ENCODE measurements at regions not wholly inside any gene's neighbourhood (a gene's known extent, or its start where the extent isn't known, plus 50 kb on each side); places are given as distances from the start of the nearest gene placed in this dataset.

DNA sequence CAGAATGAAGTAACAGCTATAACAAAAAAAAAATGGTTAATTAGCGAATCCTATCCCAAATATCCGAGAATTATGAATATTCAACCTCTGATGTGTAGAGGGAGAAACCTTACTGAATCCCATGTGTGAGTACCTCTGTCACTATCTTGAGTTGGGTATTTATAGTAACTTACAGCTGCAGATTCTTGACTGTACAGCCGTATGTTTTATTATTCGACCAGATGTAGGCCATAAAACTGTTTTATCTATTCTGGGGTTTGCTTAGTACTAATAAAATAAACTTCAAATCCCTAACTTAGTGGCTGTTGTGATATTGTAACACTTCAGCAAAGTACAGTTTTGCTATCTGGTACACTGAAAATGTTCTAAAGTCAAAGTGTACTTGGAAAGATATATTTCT, 120.0 kb downstream of the EFNB2 start:
- H3K27ac ChIP-seq (ENCODE audit: poor library complexity, severe bottlenecking), result no peak overlapping the region
- H3K4me3 ChIP-seq (ENCODE audit: severe bottlenecking), result no peak overlapping the region
- no peaks in the 10 kb centered on the region for H3K4me1 ChIP-seq (ENCODE audit: insufficient read depth, poor library complexity, severe bottlenecking)
- DNase-seq (ENCODE audit: low spot score), result no peak
- H3K36me3 ChIP-seq (ENCODE audit: low read depth), result no peaks in the 10 kb centered on the region
- no peak for ATAC-seq (ENCODE audit: low read depth)
- TF ChIP-seq, protein P1, sequence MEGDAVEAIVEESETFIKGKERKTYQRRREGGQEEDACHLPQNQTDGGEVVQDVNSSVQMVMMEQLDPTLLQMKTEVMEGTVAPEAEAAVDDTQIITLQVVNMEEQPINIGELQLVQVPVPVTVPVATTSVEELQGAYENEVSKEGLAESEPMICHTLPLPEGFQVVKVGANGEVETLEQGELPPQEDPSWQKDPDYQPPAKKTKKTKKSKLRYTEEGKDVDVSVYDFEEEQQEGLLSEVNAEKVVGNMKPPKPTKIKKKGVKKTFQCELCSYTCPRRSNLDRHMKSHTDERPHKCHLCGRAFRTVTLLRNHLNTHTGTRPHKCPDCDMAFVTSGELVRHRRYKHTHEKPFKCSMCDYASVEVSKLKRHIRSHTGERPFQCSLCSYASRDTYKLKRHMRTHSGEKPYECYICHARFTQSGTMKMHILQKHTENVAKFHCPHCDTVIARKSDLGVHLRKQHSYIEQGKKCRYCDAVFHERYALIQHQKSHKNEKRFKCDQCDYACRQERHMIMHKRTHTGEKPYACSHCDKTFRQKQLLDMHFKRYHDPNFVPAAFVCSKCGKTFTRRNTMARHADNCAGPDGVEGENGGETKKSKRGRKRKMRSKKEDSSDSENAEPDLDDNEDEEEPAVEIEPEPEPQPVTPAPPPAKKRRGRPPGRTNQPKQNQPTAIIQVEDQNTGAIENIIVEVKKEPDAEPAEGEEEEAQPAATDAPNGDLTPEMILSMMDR (IDR thresholded peaks at IDR 0.05; ENCODE audit: poor library complexity, severe bottlenecking), result no peak
- H3K9me3 ChIP-seq (ENCODE audit: severe bottlenecking), result no peaks in the 10 kb centered on the region
- no peaks in the 10 kb centered on the region for H3K27me3 ChIP-seq (ENCODE audit: insufficient read depth, poor library complexity, severe bottlenecking)

DNA sequence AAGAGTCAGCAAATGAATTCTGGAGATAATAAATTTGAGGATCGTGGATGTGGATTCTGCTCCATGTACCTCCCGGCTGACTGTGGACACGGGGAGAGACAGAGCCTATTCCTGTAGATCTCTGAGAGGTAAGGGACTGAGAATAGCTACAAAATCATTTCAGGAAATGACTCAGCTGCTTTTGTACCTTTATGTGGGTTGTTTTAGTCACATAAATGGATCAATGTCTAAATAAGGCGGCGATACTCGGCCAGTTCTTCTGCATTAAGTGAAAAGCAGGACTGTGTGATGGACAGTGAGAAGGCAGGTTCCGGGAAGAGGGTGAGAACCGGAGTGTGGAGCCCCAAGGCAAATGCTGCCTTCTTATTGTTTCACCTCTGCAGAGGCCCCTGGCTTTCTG, 128.1 kb downstream of the EFNB2 start:
- DNase-seq (ENCODE audit: low spot score) (no peak), ATAC-seq (ENCODE audit: low read depth) (peak; percentile 61)
- Histone ChIP-seq H3K27me3 (ENCODE audit: insufficient read depth, poor library complexity, severe bottlenecking) (no peaks in the 10 kb centered on the region), H3K27ac (ENCODE audit: poor library complexity, severe bottlenecking) (no peak overlapping the region), H3K36me3 (ENCODE audit: low read depth) (no peaks in the 10 kb centered on the region), H3K4me1 (ENCODE audit: insufficient read depth, poor library complexity, severe bottlenecking) (peaks cover 11% of the 10 kb centered on the region), H3K9me3 (ENCODE audit: severe bottlenecking) (no peaks in the 10 kb centered on the region), H3K4me3 (ENCODE audit: severe bottlenecking) (no peak overlapping the region)
- TF ChIP-seq, protein P1 (IDR thresholded peaks at IDR 0.05; ENCODE audit: poor library complexity, severe bottlenecking), result no peak

DNA sequence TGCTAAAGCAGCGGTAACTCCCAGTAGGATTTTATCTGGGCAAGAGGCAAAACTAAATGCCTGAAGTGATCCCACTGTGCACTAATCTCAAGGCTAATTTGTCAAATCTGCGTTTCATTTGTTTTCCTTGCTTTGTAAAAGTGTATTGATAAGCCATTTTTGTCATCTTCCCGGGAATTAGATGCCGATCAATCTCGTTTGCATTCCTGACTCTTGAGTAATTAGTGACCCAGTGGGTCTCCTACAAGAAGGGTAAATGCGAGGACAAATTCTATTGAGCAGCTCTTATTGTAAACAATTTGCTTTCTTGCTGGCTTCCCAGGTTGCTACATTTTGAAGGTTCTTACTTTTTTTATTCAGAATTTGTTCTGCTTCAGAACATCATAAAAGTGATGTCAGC, 129.7 kb downstream of the EFNB2 start:
- Histone ChIP-seq H3K9me3 (ENCODE audit: severe bottlenecking) (no peaks in the 10 kb centered on the region), H3K27me3 (ENCODE audit: insufficient read depth, poor library complexity, severe bottlenecking) (no peaks in the 10 kb centered on the region), H3K27ac (ENCODE audit: poor library complexity, severe bottlenecking) (no peak overlapping the region), H3K4me3 (ENCODE audit: severe bottlenecking) (no peak overlapping the region), H3K36me3 (ENCODE audit: low read depth) (no peaks in the 10 kb centered on the region), H3K4me1 (ENCODE audit: insufficient read depth, poor library complexity, severe bottlenecking) (peaks cover 11% of the 10 kb centered on the region)
- ATAC-seq (ENCODE audit: low read depth) (no peak), DNase-seq (ENCODE audit: low spot score) (no peak)
- TF ChIP-seq, protein P1 (IDR thresholded peaks at IDR 0.05; ENCODE audit: poor library complexity, severe bottlenecking), result no peak

DNA sequence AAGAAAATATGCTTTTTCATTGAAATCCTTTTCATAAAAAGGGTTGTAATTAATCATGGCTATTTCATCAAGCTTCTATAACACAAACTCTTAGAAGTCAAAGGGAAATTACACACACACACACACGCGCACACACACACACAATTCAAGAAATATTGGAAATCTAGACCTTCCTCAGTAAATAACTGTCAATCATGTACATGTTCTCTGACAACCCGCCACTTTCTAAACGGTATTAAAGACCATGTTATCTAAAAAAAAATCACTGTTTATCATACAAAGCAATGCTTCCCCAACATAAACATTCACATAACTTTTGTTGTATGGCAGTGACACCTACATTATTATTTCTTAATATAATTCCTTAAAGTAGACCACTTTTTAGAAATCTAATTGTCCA, 132.2 kb downstream of the EFNB2 start:
- H3K4me3 ChIP-seq (ENCODE audit: severe bottlenecking), result no peak overlapping the region
- H3K36me3 ChIP-seq (ENCODE audit: low read depth), result no peaks in the 10 kb centered on the region
- no peak overlapping the region for H3K27ac ChIP-seq (ENCODE audit: poor library complexity, severe bottlenecking)
- H3K9me3 ChIP-seq (ENCODE audit: severe bottlenecking), result no peaks in the 10 kb centered on the region
- ATAC-seq (ENCODE audit: low read depth) (no peak), DNase-seq (ENCODE audit: low spot score) (no peak)
- H3K4me1 ChIP-seq (ENCODE audit: insufficient read depth, poor library complexity, severe bottlenecking), result peaks cover 11% of the 10 kb centered on the region
- TF ChIP-seq, protein P1 (IDR thresholded peaks at IDR 0.05; ENCODE audit: poor library complexity, severe bottlenecking), result no peak
- no peaks in the 10 kb centered on the region for H3K27me3 ChIP-seq (ENCODE audit: insufficient read depth, poor library complexity, severe bottlenecking)

DNA sequence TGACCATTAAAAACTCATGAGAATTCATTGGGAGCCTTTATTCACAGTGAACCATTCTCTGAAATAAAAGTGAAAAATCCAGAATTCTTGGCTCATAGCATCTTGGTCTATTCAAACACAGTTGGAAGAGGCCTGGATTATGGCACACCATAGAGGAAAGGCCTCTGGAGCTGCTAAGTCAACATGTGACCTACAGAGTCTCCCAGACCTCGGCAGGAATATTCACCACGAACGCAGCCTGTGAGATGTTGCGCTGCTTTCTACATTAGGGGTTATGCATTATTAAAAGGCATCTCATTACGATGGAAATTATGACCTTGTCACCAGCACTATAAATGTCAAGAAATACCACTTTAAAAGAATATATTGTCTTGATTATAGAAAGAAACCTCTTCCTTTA, 132.6 kb downstream of the EFNB2 start:
- Histone ChIP-seq H3K4me3 (ENCODE audit: severe bottlenecking) (no peak overlapping the region), H3K4me1 (ENCODE audit: insufficient read depth, poor library complexity, severe bottlenecking) (peaks cover 9% of the 10 kb centered on the region), H3K27me3 (ENCODE audit: insufficient read depth, poor library complexity, severe bottlenecking) (no peaks in the 10 kb centered on the region), H3K27ac (ENCODE audit: poor library complexity, severe bottlenecking) (no peak overlapping the region), H3K36me3 (ENCODE audit: low read depth) (no peaks in the 10 kb centered on the region), H3K9me3 (ENCODE audit: severe bottlenecking) (no peaks in the 10 kb centered on the region)
- ATAC-seq (ENCODE audit: low read depth), result no peak
- DNase-seq (ENCODE audit: low spot score), result no peak
- TF ChIP-seq, protein P1 (IDR thresholded peaks at IDR 0.05; ENCODE audit: poor library complexity, severe bottlenecking), result no peak

Data from RWPE2 (cell line).